Tibial nerve (tissue), 4 donors: ENCODE measurements at regions not wholly inside any gene's neighbourhood (a gene's known extent, or its start where the extent isn't known, plus 50 kb on each side); places are given as distances from the start of the nearest gene placed in this dataset.
"Not testable (repeated sequence)": the region's sequence is repeated elsewhere in the genome, so short reads cannot be mapped to it uniquely, and the experiment has no call there.

Source experiments
- CTCF ChIP-seq, 5 experiments: fragments of 200-600 bp in 3 of 5; fragments of 450-650 bp in 2 of 5; sonication (generic) in 3 of 5; IDR thresholded peaks; one replicate each; pipeline ENCODE4 v1.5.1; 2016 to 2019; ENCODE audit warnings: antibody characterized with exemption in 5 of 5, mild to moderate bottlenecking in 3 of 5, moderate library complexity in 2 of 5
- EP300 ChIP-seq, 2 donors: sonication (generic); formaldehyde crosslinking; IDR thresholded peaks; one replicate each; pipeline ENCODE4 v1.6.1; 2017; ENCODE audit warnings: antibody characterized with exemption in 2 of 2, mild to moderate bottlenecking in 1 of 2
- POLR2A ChIP-seq, 2 donors: fragments of 450-650 bp; IDR thresholded peaks; one replicate each; pipeline ENCODE4 v1.6.1; 2017; ENCODE audit warnings: antibody characterized with exemption in 2 of 2, mild to moderate bottlenecking in 2 of 2, moderate library complexity in 2 of 2

GRCh38 chr18:29360659-29361058, 1183.7 kb upstream of the CDH2 start:
- TF ChIP-seq CTCF, POLR2A, EP300 (IDR thresholded peaks at IDR 0.05): not testable (repeated sequence)
